GM23338 (cell line): ENCODE measurements at regions not wholly inside any gene's neighbourhood (a gene's known extent, or its start where the extent isn't known, plus 50 kb on each side); places are given as distances from the start of the nearest gene placed in this dataset.

Experiments used
- ATAC-seq: fragments of 200-7000 bp; cut with Tn5 transposase; 3 replicates; pipeline ENCODE4 v1.9.1; 2020
- DNase-seq: peaks from one replicate; pipeline ENCODE4 v3.0.0-alpha.2; 2015; ENCODE audit warnings: low spot score
- H2AFZ ChIP-seq: fragments of 200-600 bp; sonication (generic); 2 replicates; pipeline ENCODE4 v1.8.0; 2016; ENCODE audit warnings: antibody characterized with exemption, mild to moderate bottlenecking, moderate library complexity
- H3F3A ChIP-seq: fragments of 200-600 bp; sonication (generic); replicated peaks from 2 replicates; pipeline ENCODE4 v1.8.0; 2017; ENCODE audit warnings: antibody characterized with exemption, mixed run types, low read depth
- H3K27ac ChIP-seq: fragments of 200-600 bp; sonication (generic); 2 replicates; pipeline ENCODE4 v1.6.1; 2016; ENCODE audit warnings: low read depth
- H3K27me3 ChIP-seq: fragments of 200-600 bp; sonication (generic); 2 replicates; pipeline ENCODE4 v1.8.0; 2016; ENCODE audit warnings: mild to moderate bottlenecking, mixed run types, moderate library complexity; ENCODE audit not compliant: insufficient read depth
- H3K36me3 ChIP-seq: fragments of 200-600 bp; sonication (generic); 2 replicates; pipeline ENCODE4 v1.8.0; 2016; ENCODE audit warnings: mild to moderate bottlenecking; ENCODE audit not compliant: insufficient read depth
- H3K4me1 ChIP-seq: fragments of 200-600 bp; sonication (generic); 2 replicates; pipeline ENCODE4 v1.8.0; 2016; ENCODE audit warnings: mild to moderate bottlenecking, moderate library complexity; ENCODE audit not compliant: insufficient read depth
- H3K4me2 ChIP-seq: fragments of 200-600 bp; sonication (generic); 2 replicates; pipeline ENCODE4 v1.7.1; 2017; ENCODE audit warnings: mixed run types
- H3K4me3 ChIP-seq: fragments of 200-600 bp; sonication (generic); 2 replicates; pipeline ENCODE4 v1.6.1; 2016; ENCODE audit warnings: mixed run types
- H3K79me2 ChIP-seq: fragments of 200-600 bp; sonication (generic); replicated peaks from 2 replicates; pipeline ENCODE4 v1.8.0; 2017; ENCODE audit warnings: mild to moderate bottlenecking; ENCODE audit not compliant: insufficient read depth
- H3K9me2 ChIP-seq: fragments of 200-600 bp; sonication (generic); 2 replicates; pipeline ENCODE4 v1.8.0; 2017; ENCODE audit not compliant: insufficient read depth
- H4K20me1 ChIP-seq: fragments of 200-600 bp; sonication (generic); replicated peaks from 2 replicates; pipeline ENCODE4 v1.8.0; 2017; ENCODE audit warnings: mild to moderate bottlenecking; ENCODE audit not compliant: insufficient read depth
- H3K27ac Mint-ChIP-seq: 2 replicates; pipeline ENCODE4 v1.8.0; 2020; ENCODE audit warnings: inconsistent platforms, mild to moderate bottlenecking, moderate library complexity, mixed read lengths
- H3K27me3 Mint-ChIP-seq: 3 replicates; pipeline ENCODE4 v1.8.0; 2022; ENCODE audit warnings: low read depth, mild to moderate bottlenecking, moderate library complexity, mixed read lengths, inconsistent platforms; ENCODE audit not compliant: insufficient read depth, poor library complexity
- H3K36me3 Mint-ChIP-seq: 3 replicates; pipeline ENCODE4 v1.8.0; 2021; ENCODE audit warnings: low read depth, mild to moderate bottlenecking, inconsistent platforms, moderate library complexity, mixed read lengths
- H3K4me1 Mint-ChIP-seq: 3 replicates; pipeline ENCODE4 v1.8.0; 2020; ENCODE audit warnings: mild to moderate bottlenecking, inconsistent platforms, mixed read lengths
- H3K4me3 Mint-ChIP-seq: 3 replicates; pipeline ENCODE4 v1.8.0; 2021; ENCODE audit warnings: moderate library complexity, mild to moderate bottlenecking, inconsistent platforms, mixed read lengths
- H3K9me3 Mint-ChIP-seq: 3 replicates; pipeline ENCODE4 v1.8.0; 2020; ENCODE audit warnings: moderate library complexity, mild to moderate bottlenecking, inconsistent platforms, mixed read lengths
- EZH2phosphoT487 ChIP-seq: fragments of 200-600 bp; sonication (generic); IDR thresholded peaks from one replicate; pipeline ENCODE4 v1.8.1; 2018; ENCODE audit warnings: antibody characterized with exemption; ENCODE audit not compliant: unreplicated experiment
- NANOG ChIP-seq: IDR thresholded peaks from 2 replicates; pipeline ENCODE4 v1.6.1; 2016; ENCODE audit warnings: antibody characterized with exemption, borderline replicate concordance
- REST ChIP-seq: IDR thresholded peaks from one replicate; pipeline ENCODE4 v1.6.1; 2018; ENCODE audit warnings: antibody characterized with exemption; ENCODE audit not compliant: unreplicated experiment
- ZNF114 ChIP-seq: fragments of 250-450 bp; sonication (Bioruptor Pico); IDR thresholded peaks from 2 replicates; pipeline ENCODE4 v1.5.0; 2020; ENCODE audit warnings: mild to moderate bottlenecking, moderate library complexity
- ZNF331 ChIP-seq: fragments of 250-450 bp; sonication (Bioruptor Pico); IDR thresholded peaks from 2 replicates; pipeline ENCODE4 v1.5.0; 2020; ENCODE audit warnings: low read depth, mild to moderate bottlenecking, moderate library complexity
- ZNF462 ChIP-seq: fragments of 250-450 bp; sonication (Bioruptor Pico); IDR thresholded peaks from 2 replicates; pipeline ENCODE4 v1.5.0; 2020; ENCODE audit warnings: mild to moderate bottlenecking, moderate library complexity

GRCh38 chr12:43132291-43132690 lies 419.7 kb downstream of the ADAMTS20 start (continued):
- no peak for TF ChIP-seq ZNF462 (CRISPR knock-in tag)
- TF ChIP-seq REST = no peak
- no peak for TF ChIP-seq EZH2phosphoT487
- no peak for TF ChIP-seq NANOG

- Histone ChIP-seq H3K4me1 (no peaks in the 10 kb centered on the region), H3K27ac (no peak overlapping the region), H3K36me3 (no peaks in the 10 kb centered on the region), H4K20me1 (no peaks in the 10 kb centered on the region), H3K79me2 (no peaks in the 10 kb centered on the region), H3F3A (no peaks in the 10 kb centered on the region), H3K9me2 (peaks cover 18% of the 10 kb centered on the region; the same call in 1 of the 2 replicates), H2AFZ (no peak overlapping the region), H3K4me3 (no peak overlapping the region), H3K27me3 (no peaks in the 10 kb centered on the region), H3K4me2 (no peak overlapping the region)
- ATAC-seq = peak; percentile 53; the same call in 2 of the 3 replicates
- H3K4me1 Mint-ChIP-seq = peaks cover 15% of the 10 kb centered on the region
- DNase-seq = peak; percentile 57
- H3K27me3 Mint-ChIP-seq = no peaks in the 10 kb centered on the region
- H3K4me3 Mint-ChIP-seq = no peak overlapping the region
- peaks cover 13% of the 10 kb centered on the region; the same call in 2 of the 3 replicates for H3K9me3 Mint-ChIP-seq
- peaks cover 3% of the 10 kb centered on the region; the same call in 2 of the 3 replicates for H3K36me3 Mint-ChIP-seq
- TF ChIP-seq NANOG (no peak), ZNF331 (CRISPR knock-in tag) (no peak), ZNF114 (CRISPR knock-in tag) (0 out of 2 replicates have a peak, but pooled peaks have one; percentile 13), ZNF462 (CRISPR knock-in tag) (peak; percentile 92)
- H3K27ac Mint-ChIP-seq = no peak overlapping the region
Observed at GRCh38 chr12:43131301-43131700, 420.7 kb downstream of the ADAMTS20 start.
